22Rv1 (cell line): ENCODE measurements at regions not wholly inside any gene's neighbourhood (a gene's known extent, or its start where the extent isn't known, plus 50 kb on each side); places are given as distances from the start of the nearest gene placed in this dataset.

Source experiments
- CTCF ChIP-seq: fragments of 450-650 bp; IDR thresholded peaks from 2 replicates; pipeline ENCODE4 v1.5.1; 2017; ENCODE audit warnings: mild to moderate bottlenecking
- ZFX ChIP-seq: fragments of 450-650 bp; IDR thresholded peaks from 2 replicates; pipeline ENCODE4 v1.6.1; 2017; ENCODE audit warnings: antibody characterized with exemption, borderline replicate concordance

- TF ChIP-seq CTCF, result no peak
- no peak for TF ChIP-seq ZFX
Observed at GRCh38 chr1:78322928-78323680, 167.7 kb upstream of the PTGFR start.
